ENCODE measurements at regions not wholly inside any gene's neighbourhood (a gene's known extent, or its start where the extent isn't known, plus 50 kb on each side); places are given as distances from the start of the nearest gene placed in this dataset.
"Not testable (repeated sequence)": the region's sequence is repeated elsewhere in the genome, so short reads cannot be mapped to it uniquely, and the experiment has no call there.

DNA sequence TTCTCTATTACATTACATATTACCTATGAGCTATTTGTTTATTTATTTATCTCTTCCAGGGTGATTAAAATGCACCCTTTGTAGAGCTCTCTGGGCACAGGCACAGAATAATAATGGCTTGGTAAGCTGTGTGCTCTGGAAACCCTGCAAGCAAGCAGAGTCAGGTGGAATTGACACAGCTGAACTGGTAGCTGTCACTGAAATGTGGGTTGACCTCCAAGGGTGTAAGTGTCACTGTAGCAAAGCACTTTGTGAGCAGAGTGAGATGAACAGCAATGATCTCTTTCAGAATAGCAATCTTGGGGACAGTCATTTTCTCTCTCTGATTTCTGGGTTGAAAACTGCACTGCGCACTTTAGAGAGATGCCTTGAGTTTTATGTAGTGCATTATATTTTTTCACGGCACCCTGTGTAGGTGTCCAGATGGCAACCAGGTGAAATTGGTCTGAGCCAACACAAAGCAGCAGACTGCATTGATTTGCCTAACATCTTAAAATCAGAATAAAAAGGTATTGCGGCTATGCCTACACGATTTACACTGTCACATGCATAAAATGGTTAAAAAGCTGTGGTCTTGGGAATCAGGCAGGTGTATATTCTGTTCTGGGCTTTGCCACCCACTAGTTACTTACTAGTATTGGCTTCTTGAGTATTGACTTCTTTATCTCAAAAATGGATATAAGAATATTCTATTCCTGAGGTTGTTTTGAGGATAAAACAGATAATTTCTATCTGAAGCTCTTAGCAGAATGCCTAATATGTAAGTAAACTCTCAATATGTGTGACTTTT is 450.3 kb downstream of the RAPGEF2 start:
- no peak for DNase-seq (ENCODE audit: low spot score)

- no peak for DNase-seq (ENCODE audit: low spot score)
Observed at GRCh38 chr4:159555873-159556272, 453.0 kb downstream of the RAPGEF2 start.

- no peak for DNase-seq (ENCODE audit: low spot score)
Observed at GRCh38 chr4:159562366-159562765, 459.5 kb downstream of the RAPGEF2 start.

GRCh38 chr4:159563257-159563656 is 460.4 kb downstream of the RAPGEF2 start:
- DNase-seq (ENCODE audit: low spot score), result no peak

DNA sequence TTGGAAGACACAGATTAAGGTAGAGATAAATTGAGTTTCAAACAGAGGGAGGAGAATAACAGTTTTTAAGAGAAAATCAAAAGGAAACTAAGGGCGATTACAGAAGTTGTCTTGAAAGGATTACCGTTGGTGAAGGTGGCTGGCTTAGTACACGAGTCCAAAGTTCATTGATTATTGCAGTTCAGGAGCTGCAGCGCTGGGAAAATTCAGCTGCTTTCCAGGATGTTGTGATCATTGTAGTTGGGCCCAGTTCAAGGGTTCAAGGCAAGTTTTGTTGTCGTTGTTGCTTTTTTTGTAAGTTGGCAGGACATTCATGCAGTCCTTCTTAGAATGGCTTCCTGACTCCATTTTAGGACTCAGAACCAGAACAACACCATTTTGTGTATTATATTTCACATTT is 461.7 kb downstream of the RAPGEF2 start:
- DNase-seq (ENCODE audit: low spot score), result no peak

GRCh38 chr4:159566786-159567185 is 463.9 kb downstream of the RAPGEF2 start:
- no peak for DNase-seq (ENCODE audit: low spot score)

DNA sequence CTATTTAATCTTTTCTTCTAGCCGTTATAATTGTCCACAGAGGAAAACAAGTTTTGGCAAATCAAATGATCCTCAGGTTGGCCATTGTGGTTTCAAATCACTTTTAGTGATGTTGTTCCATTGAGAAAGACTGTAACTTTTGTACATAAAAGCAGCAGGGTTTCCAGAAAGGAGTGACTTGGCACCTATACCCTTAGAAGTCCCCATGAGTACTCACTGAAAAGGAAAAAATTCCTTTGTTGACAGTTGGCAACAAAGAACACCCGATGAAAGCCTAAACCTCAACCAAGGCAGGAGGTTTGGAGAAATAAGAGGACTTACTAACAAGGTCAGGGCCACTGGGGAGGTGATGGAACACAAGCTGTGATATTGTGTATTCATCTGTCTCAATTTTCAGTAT is 474.4 kb downstream of the RAPGEF2 start:
- no peak for DNase-seq (ENCODE audit: low spot score)

DNA sequence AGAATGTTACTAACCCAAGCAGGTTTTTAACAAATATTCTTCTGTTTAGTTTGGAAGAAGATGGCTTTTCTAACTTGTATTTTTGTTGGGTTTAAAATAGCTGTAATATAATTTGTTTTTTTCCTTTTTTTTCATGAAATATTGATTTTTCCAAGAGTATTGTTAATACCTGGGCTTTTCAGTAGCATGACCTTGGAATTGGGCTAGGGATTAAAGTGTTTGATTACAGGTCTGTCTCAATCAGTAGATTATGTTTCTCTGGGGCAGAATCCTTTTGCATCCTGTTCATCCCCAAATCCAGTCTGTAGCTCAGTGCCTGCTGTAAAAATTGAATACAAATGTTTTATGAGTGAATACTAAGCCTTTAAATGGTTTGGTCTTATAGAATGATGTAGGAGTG is 479.8 kb downstream of the RAPGEF2 start:
- DNase-seq (ENCODE audit: low spot score), result no peak

GRCh38 chr4:159592898-159593556 is 490.1 kb downstream of the RAPGEF2 start:
- no peak for DNase-seq (ENCODE audit: low spot score)

DNA sequence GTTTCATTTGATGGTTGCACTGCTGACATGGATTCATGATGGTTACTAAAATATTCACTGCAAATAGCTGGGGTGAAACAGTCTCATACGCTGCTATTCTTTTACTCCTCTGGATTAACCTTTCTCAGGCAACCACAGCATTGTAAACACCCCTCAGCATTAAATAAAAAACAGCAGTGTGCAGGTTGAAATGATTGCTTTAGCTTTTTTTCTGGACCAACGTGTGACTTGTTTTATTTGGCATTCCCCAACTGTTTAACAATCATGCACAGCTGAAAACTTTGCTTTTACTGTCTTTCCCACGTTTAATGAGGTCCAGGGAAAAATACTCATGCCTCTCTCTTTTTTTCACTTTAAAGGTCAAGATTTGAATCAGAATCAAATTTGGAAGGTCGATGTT is 490.8 kb downstream of the RAPGEF2 start:
- DNase-seq (ENCODE audit: low spot score), result no peak

GRCh38 chr4:159594576-159594975 is 491.7 kb downstream of the RAPGEF2 start:
- DNase-seq (ENCODE audit: low spot score), result no peak

DNA sequence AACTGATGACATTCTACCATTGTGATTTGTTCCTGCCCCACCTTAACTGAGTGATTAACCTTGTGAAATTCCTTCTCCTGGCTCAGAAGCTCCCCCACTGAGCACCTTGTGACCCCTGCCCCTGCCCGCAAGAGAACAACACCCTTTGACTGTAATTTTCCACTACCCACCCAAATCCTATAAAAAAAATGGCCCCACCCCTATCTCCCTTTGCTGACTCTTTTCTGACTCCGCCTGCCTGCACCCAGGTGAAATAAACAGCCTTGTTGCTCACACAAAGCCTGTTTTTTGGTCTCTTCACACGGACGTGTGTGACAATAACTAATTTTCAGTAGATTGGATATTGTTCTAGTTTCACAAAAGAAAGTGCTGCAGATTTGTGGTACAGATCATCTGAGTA is 492.2 kb downstream of the RAPGEF2 start:
- DNase-seq (ENCODE audit: low spot score), result not testable (repeated sequence)

DNA sequence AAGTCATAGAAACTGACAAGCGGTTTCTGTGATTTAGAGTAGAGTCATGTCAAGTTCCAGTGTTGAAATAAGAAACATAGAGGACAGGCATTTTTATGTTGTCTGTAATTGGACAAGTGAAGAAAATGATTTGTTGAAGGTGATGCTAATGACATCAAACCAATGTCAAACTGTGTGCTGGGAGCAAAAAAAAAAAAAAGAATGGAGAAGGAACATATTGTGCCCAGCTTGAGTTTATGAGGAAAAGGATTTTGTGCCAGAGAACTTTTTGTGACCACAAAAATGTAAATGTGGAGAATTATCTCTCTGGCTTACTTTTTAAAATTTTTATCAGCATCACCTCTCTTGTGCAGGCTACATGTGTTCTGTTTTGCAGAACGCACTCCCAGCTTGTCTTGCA is 495.7 kb downstream of the RAPGEF2 start:
- DNase-seq (ENCODE audit: low spot score), result no peak

DNA sequence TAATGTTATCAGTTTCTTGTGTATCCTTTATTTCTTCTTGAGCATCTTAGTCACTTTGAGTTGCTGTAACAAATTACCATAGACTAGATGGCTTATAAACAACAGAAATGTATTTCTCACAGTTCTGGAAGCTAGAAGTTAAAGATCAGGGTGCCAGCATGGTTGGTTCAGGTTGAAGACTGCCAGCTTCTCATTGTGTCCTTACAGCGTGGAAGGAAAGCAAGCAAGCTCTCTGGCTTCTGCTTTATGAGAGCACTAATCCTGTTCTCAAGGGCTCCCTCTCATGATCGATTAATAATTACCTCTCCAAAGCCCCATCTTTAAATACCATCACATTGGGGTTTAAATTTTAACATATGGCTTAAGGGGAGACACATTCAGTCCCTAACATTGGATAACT is 497.2 kb downstream of the RAPGEF2 start:
- no peak for DNase-seq (ENCODE audit: low spot score)

- no peak for DNase-seq (ENCODE audit: low spot score)
Observed at GRCh38 chr4:159604781-159605180, 501.9 kb downstream of the RAPGEF2 start.

GRCh38 chr4:159606835-159607234 is 504.0 kb downstream of the RAPGEF2 start:
- no peak for DNase-seq (ENCODE audit: low spot score)

GRCh38 chr4:159607809-159608208 is 504.9 kb downstream of the RAPGEF2 start:
- no peak for DNase-seq (ENCODE audit: low spot score)

GRCh38 chr4:159608436-159608835 is 505.6 kb downstream of the RAPGEF2 start:
- DNase-seq (ENCODE audit: low spot score), result no peak

DNA sequence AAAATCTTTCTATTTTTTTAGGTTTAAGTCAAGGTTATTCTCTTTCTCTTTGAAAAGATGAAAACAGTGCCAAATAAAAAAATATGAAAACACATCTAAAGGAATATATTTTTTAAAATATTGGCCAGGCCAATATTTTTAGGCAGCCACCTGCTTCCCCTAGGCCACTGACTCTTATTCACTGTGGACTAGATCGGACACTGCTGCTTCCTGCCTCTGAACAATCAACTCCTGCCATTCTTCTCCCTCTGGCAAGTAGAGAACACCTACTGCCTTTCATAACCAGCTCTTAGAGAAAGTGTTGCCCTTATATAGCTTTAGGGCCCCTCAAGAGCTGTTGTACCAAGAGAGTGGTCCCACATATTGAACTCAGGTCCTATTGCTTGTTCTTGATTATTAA is 529.2 kb downstream of the RAPGEF2 start:
- DNase-seq (ENCODE audit: low spot score), result no peak

GRCh38 chr4:159639671-159640323 is 536.9 kb downstream of the RAPGEF2 start:
- no peak for DNase-seq (ENCODE audit: low spot score)

DNA sequence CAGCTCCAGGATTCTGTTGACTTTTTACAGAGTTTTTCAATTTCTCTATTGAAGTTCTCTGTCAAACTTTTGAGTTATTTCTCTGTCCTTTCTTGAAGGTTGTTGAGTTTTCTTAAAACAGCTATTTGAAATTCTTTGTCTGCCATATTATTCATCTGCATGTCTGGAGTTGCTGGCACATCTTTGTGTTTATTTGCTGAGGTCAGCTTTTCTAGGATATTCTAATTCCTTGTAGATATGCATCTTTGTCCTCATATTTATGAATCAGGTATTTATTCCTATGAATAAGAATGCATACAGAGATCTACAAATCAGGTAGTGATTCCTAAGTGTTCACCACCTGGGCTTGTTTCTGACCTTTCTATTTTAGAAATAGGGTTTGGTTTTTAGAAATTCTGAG is 546.4 kb downstream of the RAPGEF2 start:
- DNase-seq (ENCODE audit: low spot score), result no peak

DNA sequence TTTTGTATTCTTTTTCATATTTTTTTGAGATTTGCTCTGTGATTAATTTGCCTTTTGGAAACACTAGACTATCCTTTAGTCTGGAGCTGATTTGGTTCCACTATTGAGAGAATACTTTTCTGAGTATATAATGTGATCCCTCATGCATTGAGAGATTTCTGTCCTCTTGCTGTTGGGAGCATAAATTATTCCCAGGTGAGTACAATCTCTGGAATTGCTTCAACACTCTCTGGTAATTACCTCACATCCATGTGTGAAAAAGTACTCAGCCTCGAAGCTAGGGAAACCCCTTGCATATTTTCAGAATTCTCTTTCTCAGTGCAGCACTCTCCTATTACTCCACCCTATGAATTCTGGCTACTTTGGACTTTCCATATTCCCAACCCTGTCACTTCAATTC is 550.0 kb downstream of the RAPGEF2 start:
- no peak for DNase-seq (ENCODE audit: low spot score)

DNA sequence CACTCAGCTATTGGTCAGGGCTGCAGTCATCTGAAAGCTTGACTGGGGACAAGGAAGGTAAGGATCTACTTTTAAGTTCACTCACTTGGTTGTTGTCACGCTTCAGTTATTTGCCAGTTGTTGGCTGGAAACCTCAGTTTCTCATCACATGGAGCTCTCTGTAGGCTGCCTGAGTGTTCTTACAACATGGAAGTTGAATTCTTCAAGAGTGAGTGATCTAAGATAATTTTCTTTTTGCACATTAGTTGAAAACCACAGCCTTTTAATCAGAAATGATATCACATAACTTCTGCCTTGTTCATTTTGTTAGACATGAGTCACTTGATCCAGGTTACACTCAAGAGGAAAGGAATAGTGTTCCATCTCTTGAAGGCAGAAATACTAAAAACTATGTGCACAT is 552.7 kb downstream of the RAPGEF2 start:
- no peak for DNase-seq (ENCODE audit: low spot score)

All from CD4-positive, alpha-beta T cell treated with Interleukin-15 for 4 hours (primary cell).